ENCODE measurements at regions not wholly inside any gene's neighbourhood (a gene's known extent, or its start where the extent isn't known, plus 50 kb on each side); places are given as distances from the start of the nearest gene placed in this dataset.

GRCh38 chr14:97894552-97894951, 1097.4 kb downstream of the VRK1 start (continued):
- no peak for TF ChIP-seq ATF1 (CRISPR knock-in tag; IDR thresholded peaks at IDR 0.05)
- TF ChIP-seq JAZF1 (CRISPR knock-in tag; IDR thresholded peaks at IDR 0.05): no peak
- no peak for TF ChIP-seq ZNF138 (CRISPR knock-in tag; conservative IDR thresholded peaks at IDR 0.05)
- no peak for TF ChIP-seq HMGA2 (CRISPR knock-in tag; IDR thresholded peaks at IDR 0.05)
- TF ChIP-seq TEAD4 (CRISPR knock-in tag; IDR thresholded peaks at IDR 0.05): no peak

GRCh38 chr14:97900196-97900854, 1103.1 kb downstream of the VRK1 start:
- Mint-ChIP-seq H3K4me3 (no peak overlapping the region), H3K4me1 (peaks cover 8% of the 10 kb centered on the region; the same call in 1 of the 2 replicates), H3K9me3 (no peaks in the 10 kb centered on the region), H3K36me3 (no peaks in the 10 kb centered on the region), H3K27ac (no peak overlapping the region), H3K27me3 (ENCODE audit: low read depth) (no peaks in the 10 kb centered on the region)
- no peak for TF ChIP-seq MYBL2 (CRISPR knock-in tag; IDR thresholded peaks at IDR 0.05)
- no peak for TF ChIP-seq CDX4 (CRISPR knock-in tag; IDR thresholded peaks at IDR 0.05; ENCODE audit: borderline replicate concordance)
- TF ChIP-seq NR3C1 (CRISPR knock-in tag; conservative IDR thresholded peaks at IDR 0.05; ENCODE audit: low read depth): no peak
- TF ChIP-seq ZNF671 (CRISPR knock-in tag; IDR thresholded peaks at IDR 0.05): no peak
- no peak for TF ChIP-seq OVOL2 (CRISPR knock-in tag; IDR thresholded peaks at IDR 0.05; ENCODE audit: borderline replicate concordance)
- TF ChIP-seq MLX (CRISPR knock-in tag; IDR thresholded peaks at IDR 0.05): no peak
- no peak for TF ChIP-seq AR (CRISPR knock-in tag; IDR thresholded peaks at IDR 0.05)
- no peak for TF ChIP-seq TEAD1 (CRISPR knock-in tag; IDR thresholded peaks at IDR 0.05)
- TF ChIP-seq NFATC4 (CRISPR knock-in tag; IDR thresholded peaks at IDR 0.05): no peak
- POLR2A ChIA-PET: no interaction called here
- ATAC-seq: no peak
- no peak for DNase-seq (ENCODE audit: low spot score)
- CTCF ChIA-PET: no interaction called here

GRCh38 chr14:97902630-97903029, 1105.4 kb downstream of the VRK1 start:
- Mint-ChIP-seq H3K4me3 (no peak overlapping the region), H3K4me1 (peaks cover 8% of the 10 kb centered on the region; the same call in 1 of the 2 replicates), H3K27me3 (ENCODE audit: low read depth) (no peaks in the 10 kb centered on the region), H3K9me3 (no peaks in the 10 kb centered on the region), H3K36me3 (no peaks in the 10 kb centered on the region), H3K27ac (no peak overlapping the region)
- ChIA-PET CTCF (no interaction called here), POLR2A (no interaction called here)
- TF ChIP-seq ZNF121 (CRISPR knock-in tag; IDR thresholded peaks at IDR 0.05): no peak
- no peak for TF ChIP-seq ZNF138 (CRISPR knock-in tag; conservative IDR thresholded peaks at IDR 0.05)
- no peak for TF ChIP-seq ZNF396 (CRISPR knock-in tag; IDR thresholded peaks at IDR 0.05; ENCODE audit: borderline replicate concordance)
- no peak for TF ChIP-seq ZBTB43 (CRISPR knock-in tag; IDR thresholded peaks at IDR 0.05)
- TF ChIP-seq ATF2 (CRISPR knock-in tag; IDR thresholded peaks at IDR 0.05; ENCODE audit: borderline replicate concordance, low read depth): no peak
- no peak for TF ChIP-seq TP53 (CRISPR knock-in tag; IDR thresholded peaks at IDR 0.05)
- no peak for TF ChIP-seq PRRX2 (CRISPR knock-in tag; IDR thresholded peaks at IDR 0.05)
- TF ChIP-seq CREM (CRISPR knock-in tag; IDR thresholded peaks at IDR 0.05): no peak
- no peak for TF ChIP-seq ZNF671 (CRISPR knock-in tag; IDR thresholded peaks at IDR 0.05)
- TF ChIP-seq IRF2 (CRISPR knock-in tag; IDR thresholded peaks at IDR 0.05; ENCODE audit: borderline replicate concordance, low read depth): no peak
- TF ChIP-seq ZNF512 (CRISPR knock-in tag; IDR thresholded peaks at IDR 0.05; ENCODE audit: borderline replicate concordance): no peak
- TF ChIP-seq JAZF1 (CRISPR knock-in tag; IDR thresholded peaks at IDR 0.05): no peak
- ATAC-seq (no peak), DNase-seq (ENCODE audit: low spot score) (no peak)

All from WTC11 (cell line).